Stimulated activated CD8-positive, alpha-beta memory T cell treated with anti-CD3 and anti-CD28 coated beads, Interleukin-4, amount 100 ng/mL, for 48 hours (primary cell): ENCODE measurements at regions not wholly inside any gene's neighbourhood (a gene's known extent, or its start where the extent isn't known, plus 50 kb on each side); places are given as distances from the start of the nearest gene placed in this dataset.

ENCODE experiments used
- DNase-seq: peaks from one replicate; pipeline ENCODE4 v3.0.0-alpha.2; 2020

DNA sequence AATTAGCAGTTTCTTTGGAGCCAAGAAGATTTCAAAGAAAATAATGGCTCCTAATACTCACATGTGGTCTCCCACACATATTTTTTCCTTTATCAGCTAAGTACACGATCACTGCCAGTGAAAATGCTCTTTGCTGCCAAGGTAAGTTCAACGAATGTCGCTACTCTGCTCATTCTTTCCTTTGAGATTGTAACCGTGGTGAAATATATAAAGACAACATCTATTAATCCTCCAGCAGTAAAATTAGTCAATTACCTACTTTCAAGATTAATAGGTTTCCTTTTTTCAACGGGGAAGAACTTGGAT lies 672.2 kb downstream of the GATA3 start:
- no peak for DNase-seq

DNA sequence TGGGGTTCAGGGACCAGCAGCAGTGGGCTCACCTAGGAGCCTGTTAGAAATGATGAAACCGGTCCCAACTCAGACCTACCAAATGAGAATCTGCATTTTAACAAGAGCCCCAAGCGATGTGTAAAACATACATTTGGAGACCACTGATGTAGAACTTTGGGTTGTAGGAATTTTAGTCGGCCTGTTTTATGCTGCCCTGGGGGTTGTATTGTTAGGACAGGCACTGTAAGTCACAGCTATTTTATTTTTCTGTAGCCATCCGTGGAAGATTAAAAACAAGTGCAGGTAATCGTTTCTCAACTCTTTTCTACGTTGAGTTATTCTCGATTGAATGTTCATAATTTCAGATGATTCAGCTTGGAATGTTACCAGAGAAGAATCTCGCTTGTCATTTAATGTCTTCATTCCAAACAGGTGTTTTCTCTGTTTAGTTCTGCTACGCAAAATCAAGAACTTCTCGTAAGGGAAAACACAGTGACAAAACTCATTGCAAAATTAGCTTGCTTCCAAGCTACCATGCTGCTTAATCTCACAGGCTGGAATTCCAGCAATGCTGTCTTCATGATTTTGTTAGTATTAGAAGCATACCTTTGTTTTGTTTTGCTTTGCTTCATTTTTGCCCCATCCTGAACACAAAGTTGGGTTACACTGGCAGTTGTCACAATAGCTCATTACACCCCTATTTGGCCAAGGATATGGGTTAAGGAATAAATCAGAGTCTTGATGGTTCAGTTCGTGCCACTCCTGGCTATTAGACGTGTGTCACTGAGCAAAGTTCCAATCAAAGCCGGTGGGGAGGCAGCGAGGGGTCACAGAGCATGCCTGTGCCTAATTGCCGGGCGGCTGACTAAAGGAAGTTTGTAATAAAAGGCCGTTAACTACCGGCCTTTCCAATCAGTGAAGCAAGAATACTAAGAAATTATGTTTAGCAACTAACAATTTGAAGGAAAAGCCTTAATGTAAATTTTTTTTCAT lies 676.9 kb downstream of the GATA3 start:
- DNase-seq = no peak

DNA sequence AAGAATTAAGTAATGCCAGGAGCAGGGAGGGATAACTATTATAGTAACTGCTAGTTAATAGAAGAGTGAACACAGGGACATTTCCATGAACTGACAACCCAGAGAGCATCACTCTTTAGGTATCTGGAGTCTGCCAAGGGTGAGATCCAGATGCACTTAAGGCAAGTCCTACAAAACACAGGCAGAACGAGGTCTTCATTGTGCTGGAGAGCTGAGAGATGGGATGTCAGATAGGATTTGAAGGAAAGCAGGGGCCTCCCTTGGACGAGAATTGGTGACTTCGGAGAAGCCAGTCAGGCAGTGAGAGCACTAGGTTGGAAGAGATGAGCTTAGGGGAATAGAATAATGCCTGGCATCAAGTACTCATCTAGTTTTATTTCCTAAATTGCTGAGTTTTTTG lies 684.5 kb downstream of the GATA3 start:
- no peak for DNase-seq

DNA sequence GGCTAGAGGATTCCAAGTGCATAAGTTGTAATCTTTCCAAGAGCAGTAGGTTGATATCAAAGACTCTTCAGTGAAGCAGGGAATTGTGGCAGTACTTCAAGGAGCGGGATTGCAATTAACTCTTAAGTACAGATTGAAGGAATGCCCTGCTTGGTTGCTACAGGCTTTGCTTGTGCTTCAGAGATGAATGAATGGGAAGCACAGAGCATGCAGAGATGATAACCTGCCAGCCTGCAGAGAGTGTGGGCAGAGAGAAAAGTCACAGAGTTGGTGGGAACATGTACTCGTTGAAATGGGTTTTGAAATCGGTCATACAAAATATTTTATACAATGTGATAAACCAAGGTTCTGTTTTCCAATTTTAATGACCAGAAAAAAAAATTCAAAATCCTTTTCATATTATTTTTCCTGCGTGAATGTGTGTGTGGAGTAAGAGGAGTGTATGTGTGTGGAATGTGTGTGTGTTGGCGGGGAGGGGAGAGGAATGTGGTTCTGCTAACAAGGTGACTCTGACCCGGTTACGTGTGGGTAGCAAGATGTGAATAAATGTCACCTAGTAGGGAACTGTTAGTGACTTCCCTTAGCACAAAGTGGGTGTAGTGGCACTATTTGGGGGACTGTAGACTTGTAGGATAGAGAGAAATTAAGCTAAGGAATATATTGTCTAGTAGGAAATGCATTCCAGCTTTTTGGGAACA lies 697.8 kb downstream of the GATA3 start:
- DNase-seq = no peak

DNA sequence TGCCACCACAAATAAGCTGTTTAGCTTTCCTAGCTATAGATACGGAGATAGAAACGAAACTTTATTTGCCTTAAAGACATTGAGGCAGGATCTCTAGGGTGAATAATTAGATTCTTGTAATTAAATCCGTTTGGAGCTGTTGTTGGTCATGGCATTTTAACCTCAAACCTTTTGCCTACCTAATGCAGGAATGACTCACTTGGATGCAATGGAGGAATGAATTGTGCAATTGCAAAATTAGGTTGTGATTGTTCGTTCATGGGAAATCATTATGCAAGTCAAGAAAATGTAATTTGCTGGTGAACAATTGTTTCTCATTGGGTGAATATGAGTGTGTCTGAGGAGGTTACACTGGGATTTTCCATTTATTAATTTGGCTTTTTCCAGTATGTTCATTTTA lies 703.5 kb downstream of the GATA3 start:
- no peak for DNase-seq

DNA sequence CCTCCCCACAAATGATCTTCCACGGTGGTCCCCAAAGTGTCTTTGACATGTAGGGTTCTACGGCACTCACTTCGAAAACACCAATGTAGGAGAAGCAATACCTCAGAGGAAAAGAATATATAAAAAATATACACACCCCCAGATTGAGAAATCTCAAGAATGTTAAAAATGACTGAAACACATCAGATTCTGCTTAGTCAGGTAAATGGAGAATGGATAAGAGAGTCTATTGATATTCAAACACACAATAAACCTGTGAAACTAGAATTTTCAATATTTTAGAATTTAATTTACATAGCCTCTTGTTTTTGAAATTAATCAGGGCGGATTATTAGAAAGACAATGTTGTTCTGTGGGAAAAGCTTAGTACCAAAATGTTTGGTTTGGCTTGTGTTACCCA lies 712.4 kb downstream of the GATA3 start:
- DNase-seq = no peak

DNA sequence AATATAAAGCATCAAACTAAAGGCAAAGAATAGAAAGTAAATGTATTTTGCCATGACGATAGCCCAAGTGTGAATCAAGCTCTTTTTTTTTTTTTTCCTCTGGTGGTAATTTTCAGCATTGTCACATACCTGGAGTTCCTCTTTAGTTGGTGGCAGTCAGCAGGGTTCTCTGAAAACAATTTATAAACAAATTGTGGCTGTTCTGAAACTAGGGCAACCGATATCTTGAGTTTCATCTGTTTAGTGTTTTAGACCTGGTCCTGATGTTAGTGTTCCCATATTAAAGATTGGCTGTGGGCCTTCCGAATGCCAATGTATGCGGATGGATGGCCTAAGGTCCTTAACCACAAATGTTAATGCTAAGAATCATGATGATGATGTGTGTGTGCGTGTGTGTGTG lies 713.1 kb downstream of the GATA3 start:
- DNase-seq = no peak

DNA sequence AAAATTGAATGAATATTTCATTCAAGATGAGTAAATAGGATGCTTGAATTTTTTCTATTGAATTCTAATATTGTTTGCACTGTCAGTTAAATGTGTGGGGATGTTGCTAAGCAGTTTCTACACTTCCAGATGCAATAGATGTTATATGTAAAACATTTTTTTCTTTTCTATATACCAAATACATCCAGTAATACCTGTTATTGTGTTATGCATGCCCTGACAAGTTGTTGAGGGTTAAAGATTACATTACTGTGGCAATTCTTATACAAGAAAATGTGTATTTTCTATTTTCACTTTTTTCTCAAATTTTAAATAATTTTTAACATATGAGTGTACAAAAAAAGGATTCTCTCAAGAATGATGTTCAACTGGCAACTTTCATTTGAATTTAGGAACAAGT lies 713.9 kb downstream of the GATA3 start:
- DNase-seq = no peak

DNA sequence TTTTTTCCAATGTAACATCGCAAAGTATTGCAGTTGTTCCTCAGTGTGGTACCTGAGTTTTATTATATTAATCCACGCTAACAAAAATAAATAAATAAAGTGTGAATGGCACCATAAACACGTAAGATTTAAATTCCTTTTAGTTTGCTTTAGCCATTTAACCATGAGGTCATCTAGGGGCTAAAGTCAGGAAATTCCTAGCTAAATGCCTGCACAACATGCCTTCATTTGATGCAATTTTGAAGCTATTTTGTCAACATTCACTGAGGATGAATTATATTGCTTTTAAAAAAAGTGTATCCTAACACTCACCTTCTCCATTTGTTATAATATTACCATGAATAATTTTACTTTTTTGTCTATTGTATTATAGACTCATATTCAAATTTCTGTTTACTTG lies 714.4 kb downstream of the GATA3 start:
- no peak for DNase-seq

DNA sequence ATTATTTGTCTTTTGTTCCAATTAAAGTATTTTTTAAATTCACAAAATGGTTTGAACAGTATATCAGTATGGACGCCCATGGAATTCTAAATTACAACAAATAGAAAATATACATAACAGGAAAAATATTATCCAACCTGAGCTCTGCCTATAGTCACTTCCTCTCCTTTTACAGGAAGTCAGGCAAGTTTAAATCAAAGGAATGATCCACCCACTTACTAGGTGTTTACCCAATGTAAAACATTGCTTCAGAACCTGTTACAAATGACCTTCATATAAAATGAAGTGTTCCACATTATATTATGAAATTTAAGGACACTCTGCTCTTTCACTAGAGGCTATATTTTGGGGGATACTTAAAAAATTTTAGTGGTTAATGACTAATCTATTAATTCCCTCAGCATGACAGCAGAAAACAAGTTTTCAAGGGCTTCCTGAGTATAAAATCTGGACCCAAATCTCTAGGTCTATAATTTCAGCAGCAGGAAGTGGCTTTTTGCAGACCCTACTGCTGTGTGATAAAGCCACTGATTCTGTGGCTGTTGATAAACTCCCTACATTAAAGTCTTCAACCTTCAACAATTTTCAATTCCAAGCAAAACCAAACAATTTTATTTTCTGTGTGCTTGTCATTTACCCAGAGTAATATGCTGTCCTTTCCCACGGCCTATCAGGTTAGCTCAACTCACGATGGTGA lies 722.6 kb downstream of the GATA3 start:
- no peak for DNase-seq

DNA sequence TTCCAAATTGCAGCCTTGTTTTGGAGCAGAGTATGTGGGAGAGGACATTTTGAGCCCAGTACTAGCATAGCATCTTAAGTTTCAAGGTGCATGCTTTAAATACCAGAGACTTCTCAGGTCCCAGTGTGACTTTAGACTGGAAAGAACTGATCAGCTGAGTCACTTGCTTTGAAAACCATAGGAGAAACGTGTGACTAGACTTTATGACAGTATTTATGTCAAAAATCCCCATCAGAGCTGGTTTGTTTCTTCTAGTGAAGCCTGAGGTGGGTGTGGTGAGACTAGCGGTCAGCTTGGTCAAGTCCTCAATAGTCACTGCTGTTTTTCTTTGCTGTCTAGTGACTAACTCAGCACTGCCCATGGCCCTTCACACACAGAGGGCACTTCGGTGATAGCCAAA lies 724.2 kb downstream of the GATA3 start:
- peak; percentile 52 for DNase-seq

DNA sequence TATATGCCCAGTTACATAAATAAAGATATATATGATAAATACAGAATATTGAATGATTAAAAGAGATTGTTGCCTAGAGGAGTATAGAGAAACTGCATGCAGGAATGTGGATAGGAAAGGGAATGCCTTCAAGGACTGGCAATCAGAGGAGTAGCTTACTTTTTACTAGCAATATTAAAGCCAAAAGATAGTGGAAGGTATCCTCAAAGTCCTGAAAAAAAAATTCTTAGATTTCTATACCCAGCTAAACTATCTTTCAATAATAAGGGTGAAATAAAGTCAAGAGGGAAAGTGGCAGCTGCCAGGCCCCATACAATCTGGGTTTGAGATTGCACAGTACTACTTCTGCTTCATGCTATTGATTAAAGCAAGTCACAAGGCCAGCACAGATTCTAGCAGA lies 733.2 kb downstream of the GATA3 start:
- no peak for DNase-seq

DNA sequence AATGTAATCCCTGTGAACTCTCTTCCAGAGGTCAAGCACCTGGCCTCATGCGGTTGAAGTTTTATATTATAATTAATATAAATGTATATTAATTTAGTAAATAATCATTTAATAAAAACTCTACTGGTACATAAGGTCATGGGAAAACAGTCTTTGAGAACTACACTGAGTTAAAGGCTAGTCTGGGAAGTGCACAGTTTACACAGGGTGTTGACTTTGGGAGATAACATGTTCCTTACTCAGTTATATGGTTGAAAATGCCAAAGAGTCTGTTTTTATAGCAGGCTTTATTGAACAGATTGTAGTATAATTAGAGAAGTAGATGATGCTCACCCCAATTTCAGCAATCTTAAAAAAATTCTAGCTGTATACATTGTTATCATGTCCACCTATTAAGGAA lies 735.9 kb downstream of the GATA3 start:
- DNase-seq = no peak

DNA sequence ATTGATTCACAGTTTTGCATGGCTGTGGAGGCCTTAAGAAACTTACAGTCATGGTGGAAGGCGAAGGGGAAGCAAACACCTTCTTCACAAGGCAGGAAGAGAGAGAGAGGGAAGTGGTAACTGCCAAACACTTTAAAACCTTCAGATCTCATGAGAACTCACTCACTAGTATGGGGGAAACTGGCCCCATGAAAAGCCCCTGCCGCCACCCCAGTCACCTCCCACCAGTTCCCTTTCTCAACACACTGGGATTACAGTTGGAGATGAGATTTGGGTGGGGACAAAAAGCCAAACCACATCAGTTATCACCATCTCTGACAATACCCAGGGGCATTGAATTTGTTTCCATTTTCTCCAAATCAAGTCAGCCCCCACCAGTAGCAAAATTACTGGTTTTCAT lies 740.4 kb downstream of the GATA3 start:
- DNase-seq = peak; percentile 34

DNA sequence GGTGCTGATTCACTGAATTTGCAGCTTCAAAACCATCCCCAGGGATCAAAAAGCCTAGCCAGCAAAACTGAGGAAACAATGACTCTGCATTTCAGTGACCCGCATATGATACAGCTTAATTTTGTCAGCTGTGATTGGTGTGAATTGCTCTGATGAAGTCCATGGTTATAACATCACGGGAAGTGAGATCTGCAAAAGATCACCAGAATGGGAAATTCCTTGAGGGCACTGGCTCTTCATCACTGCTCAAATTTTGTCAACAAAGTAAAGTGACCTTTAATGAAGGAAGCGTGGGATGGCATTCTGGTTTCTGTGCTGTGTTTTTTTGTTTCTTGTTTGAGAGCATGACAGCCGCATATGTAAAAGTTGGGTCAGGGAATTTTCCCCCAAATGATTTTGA lies 745.9 kb downstream of the GATA3 start:
- DNase-seq = no peak

DNA sequence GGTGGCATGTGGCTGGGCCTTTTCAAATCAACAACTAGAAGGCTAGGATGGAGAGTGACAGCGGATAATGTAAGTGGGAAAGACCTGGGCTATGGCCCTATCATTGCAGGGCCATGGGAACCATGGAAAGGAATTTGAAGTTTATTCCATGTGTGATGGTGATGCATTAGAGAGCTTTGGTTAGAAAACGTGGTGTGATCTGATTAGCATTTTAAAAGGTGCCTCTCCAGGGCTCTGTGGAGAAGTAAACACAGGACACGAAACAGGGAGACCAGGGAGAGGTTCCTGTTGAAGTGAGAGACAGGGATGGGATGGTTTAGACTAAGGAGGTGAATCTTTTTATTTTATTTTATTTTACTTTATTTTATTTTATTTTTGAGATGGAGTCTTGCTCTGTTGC lies 749.5 kb downstream of the GATA3 start:
- DNase-seq = no peak

DNA sequence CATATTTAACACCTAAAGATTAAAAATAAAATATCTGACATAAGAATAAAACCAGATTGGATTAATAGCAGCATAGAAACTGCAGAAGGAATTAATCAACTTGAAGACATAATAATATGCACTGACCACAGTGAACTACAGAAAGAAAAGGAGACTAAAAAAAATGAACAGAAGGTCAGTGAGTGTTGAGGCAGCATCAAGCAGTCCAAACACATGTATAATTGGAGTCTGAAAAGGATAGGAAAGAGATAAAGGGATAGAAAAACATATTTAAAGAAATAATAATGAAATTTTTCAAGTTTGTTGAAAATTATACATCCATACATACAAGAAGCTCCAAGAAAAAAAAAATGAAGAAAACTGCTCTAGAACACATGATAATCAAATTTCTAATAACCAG lies 756.2 kb downstream of the GATA3 start:
- no peak for DNase-seq

DNA sequence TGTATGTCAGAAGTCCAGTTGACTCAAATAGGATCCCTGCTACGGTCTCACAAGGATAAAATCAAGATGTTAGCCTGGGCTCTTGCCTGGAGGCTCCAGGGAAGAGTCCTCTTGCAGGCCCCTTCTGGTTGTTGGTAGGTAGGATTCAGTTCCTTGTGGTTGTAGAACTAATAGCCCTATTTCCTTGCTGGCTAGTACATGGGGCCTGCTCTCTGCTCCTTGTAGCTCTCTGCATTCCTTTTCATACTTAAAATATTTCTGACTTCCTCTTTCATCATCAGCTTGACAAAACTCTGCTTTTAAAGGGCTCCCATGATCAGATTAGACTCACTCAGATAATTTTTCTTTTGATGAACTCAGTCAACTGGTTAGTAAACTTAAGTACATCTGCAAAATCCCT lies 756.7 kb downstream of the GATA3 start:
- no peak for DNase-seq

DNA sequence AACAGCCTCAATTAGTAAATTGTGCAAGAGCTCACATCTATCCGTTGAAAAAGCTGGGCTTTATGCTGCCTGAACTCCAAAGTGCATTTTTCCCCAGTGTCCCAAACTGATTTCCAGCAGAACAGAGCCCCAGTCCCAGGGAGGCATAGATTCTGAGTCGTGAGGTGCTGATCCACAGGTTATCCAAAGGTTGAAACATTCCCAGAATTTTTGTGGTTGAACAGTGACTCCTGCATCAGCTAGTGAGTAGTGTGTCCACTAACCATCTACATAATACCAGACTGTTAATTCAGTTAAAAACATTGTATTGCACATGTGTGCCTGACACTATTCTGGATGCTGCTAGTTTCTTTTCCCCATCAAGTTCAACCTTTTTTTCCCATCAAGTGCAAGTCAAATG lies 761.5 kb downstream of the GATA3 start:
- no peak for DNase-seq

DNA sequence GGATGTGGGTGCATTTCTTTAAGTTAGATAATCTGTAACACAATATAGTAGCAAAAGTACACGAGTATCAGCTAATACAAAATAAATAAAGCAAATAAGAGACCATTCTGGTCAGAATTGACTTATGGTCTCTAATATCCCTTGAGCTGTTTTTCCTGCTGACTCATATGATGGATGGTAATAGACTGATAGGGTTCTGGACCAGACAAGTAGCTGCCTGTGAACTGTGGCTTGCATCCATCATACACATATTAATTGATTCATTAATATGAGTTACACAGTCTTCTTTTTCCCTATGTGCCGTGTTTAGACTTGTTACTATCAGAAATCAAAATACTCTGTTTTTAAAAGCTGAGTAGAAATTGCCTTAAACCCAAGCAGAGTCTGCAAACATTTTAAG lies 762.8 kb downstream of the GATA3 start:
- no peak for DNase-seq

DNA sequence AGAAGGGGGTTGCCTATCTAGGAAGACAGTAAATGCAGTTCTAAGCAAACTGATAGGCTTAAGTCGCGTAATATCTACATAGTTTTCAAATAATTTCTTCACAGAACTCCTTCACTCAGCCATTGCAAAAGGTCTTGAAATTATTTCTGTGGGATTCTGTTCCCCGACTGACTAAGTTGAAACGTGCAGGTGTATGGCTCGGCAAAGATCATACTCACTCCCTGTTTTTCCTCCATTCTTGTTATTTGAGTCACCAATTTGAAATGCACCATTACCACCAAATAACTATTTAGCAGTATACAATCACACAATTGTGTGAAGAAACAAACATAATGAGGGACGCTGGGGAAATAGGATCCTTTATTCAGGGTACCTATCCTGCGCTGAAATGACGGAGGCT lies 771.1 kb downstream of the GATA3 start:
- no peak for DNase-seq

DNA sequence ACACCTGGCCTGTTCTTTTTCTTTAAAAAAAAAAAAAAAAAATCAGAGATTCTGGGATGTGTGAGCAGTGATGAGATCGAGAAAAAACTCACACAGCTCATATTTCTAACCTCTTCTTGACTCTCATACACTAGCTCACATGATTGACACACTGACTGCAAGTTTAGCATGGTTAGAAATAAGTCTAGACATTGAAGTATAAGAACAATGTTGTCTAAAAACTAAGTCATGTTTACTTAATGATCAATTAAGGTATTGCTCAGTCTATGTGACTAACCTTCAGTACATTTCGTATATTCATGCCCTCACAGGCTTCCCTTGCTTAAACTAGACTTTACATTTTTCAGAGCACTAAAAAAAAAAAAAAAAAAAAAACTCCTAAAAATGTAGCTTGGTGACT lies 775.1 kb downstream of the GATA3 start:
- DNase-seq = no peak

DNA sequence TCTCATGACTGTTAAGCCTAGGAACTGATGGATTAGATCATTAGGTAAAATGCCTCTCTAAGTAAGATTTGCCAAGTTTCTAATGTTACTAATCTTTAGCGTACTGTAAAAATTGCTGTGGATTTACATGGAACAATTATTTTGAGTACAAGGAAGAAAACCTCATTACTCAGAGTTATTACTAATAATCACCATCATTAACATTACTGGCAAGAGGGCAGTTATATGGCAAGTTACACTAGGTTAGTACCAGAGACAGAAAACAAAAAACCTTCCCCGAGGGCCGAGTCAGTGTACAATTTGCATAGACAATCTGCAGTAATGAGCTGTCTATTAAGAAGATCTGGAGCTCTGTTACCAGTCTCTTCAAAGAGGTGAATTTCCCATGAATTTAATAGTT lies 775.6 kb downstream of the GATA3 start:
- no peak for DNase-seq

DNA sequence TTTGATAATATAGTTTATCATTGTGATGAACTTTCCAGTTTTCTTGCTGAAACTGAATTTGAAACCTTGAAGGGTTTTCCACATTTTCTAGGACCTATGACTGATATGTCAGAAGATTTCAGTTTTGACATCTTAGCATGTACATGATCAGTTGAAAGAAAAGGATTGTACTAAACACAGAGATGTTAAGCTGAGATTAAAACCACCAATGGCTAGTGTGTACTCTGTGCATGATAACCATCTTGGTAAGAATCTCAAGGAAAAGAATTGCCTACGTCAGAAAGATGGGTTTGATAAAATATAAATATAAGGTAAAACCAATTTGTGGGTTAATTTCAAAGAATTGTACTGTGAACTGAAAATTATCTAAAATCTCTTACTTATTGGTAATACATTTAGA lies 776.4 kb downstream of the GATA3 start:
- DNase-seq = no peak
